HG02870 (cell line): ENCODE measurements at regions not wholly inside any gene's neighbourhood (a gene's known extent, or its start where the extent isn't known, plus 50 kb on each side); places are given as distances from the start of the nearest gene placed in this dataset.
"Not testable (repeated sequence)": the region's sequence is repeated elsewhere in the genome, so short reads cannot be mapped to it uniquely, and the experiment has no call there.

Experiments
- ATAC-seq: cut with Tn5 transposase; IDR thresholded peaks from one replicate; pipeline ENCODE4 v1.9.1; 2021; ENCODE audit warnings: mild to moderate bottlenecking, moderate library complexity; ENCODE audit not compliant: unreplicated experiment

DNA sequence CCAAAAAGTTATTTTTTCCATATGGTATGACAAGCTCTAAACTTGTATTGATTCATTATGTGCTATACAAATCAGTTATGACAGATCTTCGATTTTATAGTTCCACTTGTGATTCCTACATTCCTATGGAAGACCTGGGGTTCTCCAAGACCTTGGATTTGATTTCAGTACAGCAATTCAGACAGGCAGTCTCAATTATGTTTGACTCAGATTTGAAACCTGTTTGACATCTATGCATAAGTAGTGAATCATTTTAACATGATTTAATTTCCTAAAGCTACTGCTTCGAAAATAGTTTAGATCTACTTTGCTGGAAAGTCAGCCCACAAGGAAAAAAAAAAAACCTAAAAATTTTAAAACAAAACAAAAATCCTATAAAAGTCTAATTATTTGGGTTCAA lies 820.4 kb downstream of the LUZP2 start:
- no peak for ATAC-seq

DNA sequence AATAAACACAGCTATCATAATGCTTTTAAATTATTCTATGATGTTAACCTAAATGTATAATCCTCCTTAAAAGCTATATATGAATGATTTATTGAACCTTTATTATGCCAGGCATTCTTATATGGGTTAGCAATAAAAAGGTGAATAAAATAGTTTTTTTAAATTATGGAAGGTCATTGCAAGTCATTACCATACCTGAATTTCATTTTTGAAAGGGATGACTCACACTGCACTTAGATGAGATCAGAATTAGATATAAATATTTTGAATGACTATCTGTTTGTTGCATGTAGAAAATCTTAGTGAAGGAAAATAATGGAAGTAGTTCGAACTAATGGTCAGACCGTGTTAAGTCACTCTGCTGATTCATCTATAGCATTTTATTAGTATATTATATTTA lies 822.3 kb downstream of the LUZP2 start:
- no peak for ATAC-seq

DNA sequence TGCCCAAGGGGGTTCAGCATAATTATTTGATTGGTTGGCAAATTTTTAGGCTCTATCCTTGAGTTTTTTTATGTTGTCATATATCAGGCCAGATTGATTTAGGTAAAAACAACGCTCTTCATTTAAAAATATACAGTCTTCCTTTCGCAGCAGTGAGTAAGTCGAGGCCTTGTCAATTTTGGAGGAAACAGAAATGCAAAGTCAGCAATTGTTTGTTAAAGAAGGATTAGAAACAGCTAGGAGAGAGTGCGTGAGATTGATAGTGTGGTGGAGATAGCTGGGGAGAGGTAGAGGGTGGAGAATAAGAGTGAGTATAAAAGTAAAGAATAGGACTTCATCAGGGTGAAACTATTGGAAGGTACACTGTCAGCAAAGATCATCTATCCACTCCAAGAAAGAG lies 830.8 kb downstream of the LUZP2 start:
- ATAC-seq = no peak

DNA sequence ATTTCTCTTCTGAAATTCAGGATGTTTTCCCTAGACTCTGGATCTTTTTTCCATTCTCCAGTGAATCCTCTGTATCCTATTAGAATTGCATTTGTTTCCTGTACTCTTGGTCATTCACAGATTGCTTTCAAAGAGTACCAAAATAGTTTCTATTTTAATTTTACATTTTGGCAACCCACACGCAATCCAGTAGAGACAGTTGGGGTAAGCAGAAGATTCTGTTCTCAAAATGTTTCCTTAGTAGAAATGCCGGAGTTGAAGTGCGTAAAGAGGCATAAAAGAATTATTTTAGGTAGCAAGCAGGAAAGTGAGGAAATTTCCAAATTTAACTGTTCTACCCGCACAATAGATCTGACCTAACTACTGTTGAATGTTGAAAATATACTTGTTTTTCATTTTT lies 842.4 kb downstream of the LUZP2 start:
- no peak for ATAC-seq

GRCh38 chr11:25349537-25349936 lies 852.7 kb downstream of the LUZP2 start:
- no peak for ATAC-seq

DNA sequence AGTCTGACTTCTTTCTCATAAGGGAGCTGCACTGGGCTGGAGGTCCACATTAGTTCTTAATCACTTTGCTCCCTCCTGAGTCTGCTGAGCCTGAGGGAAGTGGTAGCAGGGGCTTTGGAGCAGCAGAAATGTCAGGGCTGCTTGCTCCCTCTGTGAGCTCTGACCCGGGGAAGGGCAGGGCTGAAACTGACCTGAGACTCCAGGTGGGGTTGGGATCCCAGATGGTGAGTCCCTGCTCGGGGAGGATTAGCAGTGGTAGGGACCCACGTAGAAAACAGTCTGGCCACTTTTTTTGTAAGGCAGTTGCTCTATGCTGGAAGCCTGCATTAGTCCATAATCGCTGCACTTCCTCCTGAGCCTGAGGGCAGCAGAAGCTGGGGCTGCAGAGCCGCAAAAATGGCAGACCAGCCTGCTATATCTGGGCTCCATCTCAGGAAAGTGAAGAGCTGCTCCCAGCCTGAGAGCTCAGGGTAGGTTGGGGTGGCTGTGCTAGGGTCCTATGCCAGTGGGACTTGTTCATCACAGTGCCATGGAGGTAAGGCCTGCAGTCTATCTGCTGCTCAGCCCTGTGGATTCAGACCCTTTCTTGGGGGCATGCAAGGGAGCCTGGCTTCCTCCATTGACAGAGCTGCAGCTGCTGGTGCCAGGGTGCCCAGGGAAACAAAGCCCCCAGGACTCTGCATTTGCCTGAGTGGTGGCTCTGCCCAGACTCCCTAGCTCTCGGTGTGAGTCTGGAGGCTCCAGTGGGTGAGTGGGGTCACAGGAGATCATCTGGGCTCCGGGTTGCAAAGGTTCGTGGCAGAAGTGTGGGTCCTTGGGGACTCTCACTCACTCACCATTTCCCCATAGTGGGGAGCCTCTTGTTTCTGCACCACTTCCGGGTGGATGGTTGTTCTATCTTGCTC lies 854.3 kb downstream of the LUZP2 start:
- no peak for ATAC-seq

DNA sequence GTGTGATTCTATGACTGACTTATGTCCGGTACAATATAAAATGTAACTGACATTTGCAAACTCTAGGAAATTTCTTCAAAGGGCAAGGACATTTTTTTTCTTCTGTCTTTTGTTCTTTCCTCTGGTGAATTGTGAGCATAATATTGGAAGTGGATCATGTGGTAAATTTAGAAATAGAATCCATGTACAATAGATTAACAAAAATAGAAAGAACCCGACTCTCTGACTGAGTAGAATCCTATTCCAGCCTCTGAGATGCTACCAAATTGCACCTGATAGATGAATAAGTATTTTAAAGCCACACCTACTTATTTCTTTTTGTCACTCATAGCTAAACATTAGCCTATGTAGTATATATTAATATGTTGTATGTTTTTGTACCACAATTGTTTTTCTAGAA lies 860.3 kb downstream of the LUZP2 start:
- ATAC-seq = no peak

DNA sequence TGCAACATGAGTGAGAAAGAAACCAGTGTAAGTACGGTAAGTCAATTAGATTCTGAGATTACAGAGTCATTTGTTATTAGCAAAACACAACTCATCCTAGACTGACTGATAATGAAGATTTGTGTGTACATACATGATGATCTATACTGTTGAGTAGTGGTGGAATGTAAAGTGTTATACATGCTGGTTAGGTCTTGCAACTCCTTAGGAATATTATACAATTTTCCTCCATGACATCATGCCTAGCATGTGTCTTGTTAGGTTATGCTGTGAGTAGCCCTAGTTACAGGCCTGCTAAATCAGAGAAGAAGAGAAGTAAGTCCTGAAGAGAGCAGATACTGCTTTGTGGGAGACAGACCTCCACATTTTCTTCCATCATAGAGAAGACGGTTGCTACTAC lies 880.6 kb downstream of the LUZP2 start:
- ATAC-seq = no peak

DNA sequence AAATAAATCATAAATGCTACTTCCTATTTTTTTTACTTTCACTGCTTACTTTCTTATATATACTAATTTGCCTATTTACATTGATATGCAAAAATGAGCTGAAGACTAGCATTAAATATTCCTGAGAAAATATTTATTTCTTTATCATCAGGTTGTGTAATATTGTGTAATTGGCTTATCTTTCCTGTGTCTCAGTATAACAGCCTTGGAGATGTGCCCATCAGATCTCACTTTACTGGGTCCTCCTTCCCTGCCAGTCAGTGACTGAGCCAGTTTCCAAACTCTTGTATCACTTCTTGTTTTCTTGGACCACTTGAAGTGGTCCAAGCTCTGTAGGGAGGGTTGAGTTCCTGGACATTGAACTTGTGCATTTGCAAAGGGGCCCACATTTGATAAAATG lies 900.0 kb downstream of the LUZP2 start:
- ATAC-seq = no peak

- no peak for ATAC-seq
These were observed 911.3 kb downstream of the LUZP2 start for GRCh38 chr11:25408146-25408545.

- no peak for ATAC-seq
These were observed 916.1 kb upstream of the ANO3 start for GRCh38 chr11:25415793-25416192.

GRCh38 chr11:25423436-25424199 lies 908.3 kb upstream of the ANO3 start:
- no peak for ATAC-seq

DNA sequence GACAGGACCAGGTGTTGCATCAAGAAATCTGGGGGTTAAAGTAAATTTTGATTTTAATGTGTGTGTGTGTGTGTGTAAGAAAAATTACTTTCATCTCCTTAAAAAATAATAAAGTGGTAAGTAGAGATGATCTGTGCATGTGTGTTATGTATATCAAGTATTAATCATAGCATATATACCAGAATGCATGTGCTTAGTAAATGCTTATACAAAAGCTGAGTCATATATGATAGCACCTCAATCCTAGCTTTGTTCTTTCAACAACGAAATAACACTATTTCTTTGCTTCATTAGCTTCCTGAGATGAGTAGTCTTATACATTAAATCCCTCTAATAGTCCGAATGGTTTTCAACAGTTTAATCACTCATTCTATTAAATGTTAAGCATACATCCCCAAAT lies 899.6 kb upstream of the ANO3 start:
- no peak for ATAC-seq

DNA sequence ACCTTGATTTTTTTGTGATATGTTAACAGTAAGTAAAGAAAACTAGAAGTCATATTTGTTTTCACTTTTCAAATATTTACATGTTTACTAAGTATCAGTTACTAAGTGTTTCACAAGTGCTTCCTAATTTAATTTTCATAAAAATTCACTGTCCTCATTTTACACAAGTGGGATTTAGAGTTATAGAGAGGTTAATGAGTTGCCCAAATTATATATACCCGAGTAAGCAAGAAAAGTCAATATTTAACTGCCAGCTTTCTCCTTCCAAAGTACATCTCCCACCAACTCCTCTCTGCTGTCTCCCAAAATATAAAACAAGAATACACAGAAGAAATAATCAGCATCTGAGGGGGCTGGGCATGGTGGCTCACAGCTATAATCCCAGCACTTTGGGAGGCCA lies 896.7 kb upstream of the ANO3 start:
- ATAC-seq = no peak

DNA sequence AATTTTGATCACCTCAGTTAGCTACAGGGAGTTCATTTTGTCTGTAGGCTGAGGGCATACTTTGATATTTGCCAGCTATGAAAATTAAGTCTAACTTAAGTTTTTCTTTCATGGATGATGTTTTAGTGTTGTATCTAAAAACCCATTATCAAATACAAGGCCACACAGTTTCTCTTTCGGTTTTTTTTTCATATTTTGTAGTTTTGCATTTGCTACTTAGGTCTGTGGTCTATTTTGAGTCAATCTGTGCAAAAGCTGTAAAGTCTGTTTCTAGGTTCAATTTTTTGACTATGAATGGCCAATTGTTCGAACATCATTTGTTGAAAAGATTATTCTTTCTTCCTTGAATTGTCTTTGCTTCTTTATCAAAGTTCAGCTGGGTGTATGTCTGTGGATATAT lies 895.6 kb upstream of the ANO3 start:
- ATAC-seq = no peak

GRCh38 chr11:25441421-25441820 lies 890.5 kb upstream of the ANO3 start:
- ATAC-seq = no peak

DNA sequence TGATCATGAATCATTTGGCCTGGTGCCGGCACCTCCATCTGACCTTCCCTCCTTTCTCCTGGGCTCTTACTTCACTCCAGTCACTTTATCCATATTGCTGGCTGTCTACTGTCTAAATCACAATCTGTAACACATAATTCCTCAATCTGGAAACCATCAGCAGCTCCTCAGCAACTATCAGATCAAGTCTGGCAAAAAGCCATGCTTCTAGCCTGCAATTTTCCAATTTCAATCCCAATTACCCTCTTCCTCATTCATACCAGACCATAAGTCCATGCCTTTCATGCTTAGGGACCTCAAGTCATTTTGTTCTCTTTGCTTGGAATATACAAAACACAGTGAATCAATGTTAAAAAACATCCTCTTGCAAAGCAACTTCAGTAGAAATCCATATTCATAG lies 882.8 kb upstream of the ANO3 start:
- ATAC-seq = no peak

- no peak for ATAC-seq
These were observed 878.5 kb upstream of the ANO3 start for GRCh38 chr11:25453471-25453870.

- no peak for ATAC-seq
These were observed 875.7 kb upstream of the ANO3 start for GRCh38 chr11:25456211-25456610.

DNA sequence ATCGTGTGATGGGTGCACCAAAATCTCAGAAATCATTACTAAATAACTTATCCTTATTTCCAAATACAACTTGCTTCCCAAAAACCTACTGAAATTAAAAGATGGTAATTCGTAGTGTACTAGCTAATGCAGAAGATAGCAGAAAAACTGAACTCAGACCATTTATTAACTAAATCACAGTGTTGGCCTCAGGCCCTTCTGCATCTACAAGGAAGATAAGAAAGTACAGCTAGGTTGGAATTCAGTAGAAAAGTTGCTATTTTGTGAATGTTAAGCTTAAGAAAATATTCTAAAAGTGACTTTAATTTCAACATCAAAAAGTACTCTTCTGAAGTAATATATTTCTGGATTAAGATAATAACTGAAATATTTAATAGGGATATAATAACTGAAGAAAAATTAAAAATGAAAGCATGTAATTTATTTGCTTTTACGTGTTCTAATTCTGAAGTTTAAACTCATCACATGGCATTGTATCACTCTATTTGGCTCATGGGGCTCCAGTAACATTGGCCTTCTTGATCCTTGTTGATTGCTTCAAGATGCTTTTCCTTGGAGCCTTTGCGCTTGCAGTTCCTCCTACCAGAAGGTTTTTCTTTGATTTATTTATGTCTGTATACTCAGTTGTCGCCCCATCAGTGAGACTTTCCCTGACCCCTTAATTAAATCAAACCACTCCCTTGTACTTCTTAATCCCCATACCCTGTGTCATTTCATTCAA lies 847.9 kb upstream of the ANO3 start:
- no peak for ATAC-seq

DNA sequence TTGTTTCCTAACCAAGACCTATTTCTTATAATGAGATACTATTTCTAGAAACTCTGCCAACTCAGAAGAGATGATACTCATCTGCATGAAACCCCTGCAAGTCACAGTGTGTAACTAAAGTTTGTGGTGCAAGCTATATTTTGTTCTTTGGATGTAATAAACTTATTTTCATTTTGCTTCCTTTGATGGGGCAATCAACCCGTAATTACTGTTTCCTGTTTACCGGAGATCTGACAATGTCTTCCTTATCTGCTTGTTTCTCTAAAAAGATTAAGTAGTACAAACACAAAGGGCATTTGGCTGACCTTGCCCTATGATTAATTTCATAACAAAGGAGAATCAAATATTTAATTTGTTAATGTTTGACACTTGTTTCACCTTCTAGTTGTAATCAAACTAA lies 846.6 kb upstream of the ANO3 start:
- ATAC-seq = no peak

GRCh38 chr11:25486338-25486737 lies 845.6 kb upstream of the ANO3 start:
- ATAC-seq = not testable (repeated sequence)
